Breast epithelium (tissue), 3 donors: ENCODE measurements at regions not wholly inside any gene's neighbourhood (a gene's known extent, or its start where the extent isn't known, plus 50 kb on each side); places are given as distances from the start of the nearest gene placed in this dataset.

Experiments used
- CTCF ChIP-seq, 3 donors: fragments of 450-650 bp; IDR thresholded peaks; one replicate each; pipeline ENCODE4 v1.5.1; 2016 to 2017; ENCODE audit warnings: antibody characterized with exemption in 3 of 3, mild to moderate bottlenecking in 3 of 3, moderate library complexity in 3 of 3
- POLR2A ChIP-seq: fragments of 450-650 bp; IDR thresholded peaks from one replicate; pipeline ENCODE4 v1.6.1; 2016; ENCODE audit warnings: antibody characterized with exemption, mild to moderate bottlenecking, moderate library complexity

GRCh38 chr20:39596554-39596953, 634.4 kb downstream of the DHX35 start:
- TF ChIP-seq CTCF (IDR thresholded peaks at IDR 0.05), result no peak
- TF ChIP-seq POLR2A, result no peak
